Limb (tissue), 2 donors: ENCODE measurements at regions not wholly inside any gene's neighbourhood (a gene's known extent, or its start where the extent isn't known, plus 50 kb on each side); places are given as distances from the start of the nearest gene placed in this dataset.

Experiments
- DNase-seq, 2 donors: peaks; one replicate each; pipeline ENCODE4 v3.0.0-alpha.2; 2016; ENCODE audit errors: extremely low spot score in 2 of 2

DNA sequence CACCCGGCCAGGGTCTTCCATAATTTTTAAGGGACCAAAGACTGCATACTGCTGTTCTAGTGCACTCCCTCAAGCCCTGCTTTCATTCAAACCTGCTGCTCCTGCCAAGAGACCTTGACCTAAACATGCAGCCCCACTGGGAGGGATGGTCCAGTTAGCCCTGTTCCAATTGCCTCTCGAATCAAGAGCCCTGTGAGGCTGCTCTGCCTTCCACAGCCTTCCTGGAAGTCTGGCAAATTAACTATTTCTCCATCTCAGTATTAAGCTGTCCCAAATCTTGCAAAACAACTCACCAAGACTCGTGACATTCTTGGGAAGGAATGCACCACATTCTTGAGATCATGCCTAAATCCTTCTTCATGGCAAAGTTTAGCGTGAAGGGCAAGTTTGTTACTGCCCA is 231.3 kb downstream of the C1orf94 start:
- no peak for DNase-seq

DNA sequence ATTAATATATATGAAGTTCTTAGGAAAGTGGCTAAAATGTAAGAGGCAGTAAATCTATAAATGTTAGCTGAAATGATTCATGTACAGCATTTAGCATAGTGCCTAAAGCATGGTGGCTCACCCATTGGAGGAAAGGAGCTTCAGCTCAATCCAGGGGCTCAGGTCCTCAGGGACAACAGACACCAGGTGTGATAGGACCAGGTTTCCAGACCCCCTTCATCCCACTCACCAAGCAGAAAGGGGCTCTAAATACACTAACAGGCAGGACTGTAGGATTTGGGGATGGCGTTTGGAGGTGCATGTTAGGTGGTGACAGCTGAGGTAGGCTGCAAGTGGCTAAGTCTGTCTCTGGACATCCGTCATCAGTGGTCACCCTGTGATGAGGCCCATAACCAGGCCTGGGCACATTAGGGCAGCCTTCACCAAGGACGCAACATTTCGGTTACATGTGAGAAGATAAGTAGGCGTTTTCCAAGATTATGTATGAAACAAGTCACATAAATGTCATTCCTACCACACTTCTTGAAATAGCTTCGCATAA is 233.1 kb downstream of the C1orf94 start:
- no peak for DNase-seq

DNA sequence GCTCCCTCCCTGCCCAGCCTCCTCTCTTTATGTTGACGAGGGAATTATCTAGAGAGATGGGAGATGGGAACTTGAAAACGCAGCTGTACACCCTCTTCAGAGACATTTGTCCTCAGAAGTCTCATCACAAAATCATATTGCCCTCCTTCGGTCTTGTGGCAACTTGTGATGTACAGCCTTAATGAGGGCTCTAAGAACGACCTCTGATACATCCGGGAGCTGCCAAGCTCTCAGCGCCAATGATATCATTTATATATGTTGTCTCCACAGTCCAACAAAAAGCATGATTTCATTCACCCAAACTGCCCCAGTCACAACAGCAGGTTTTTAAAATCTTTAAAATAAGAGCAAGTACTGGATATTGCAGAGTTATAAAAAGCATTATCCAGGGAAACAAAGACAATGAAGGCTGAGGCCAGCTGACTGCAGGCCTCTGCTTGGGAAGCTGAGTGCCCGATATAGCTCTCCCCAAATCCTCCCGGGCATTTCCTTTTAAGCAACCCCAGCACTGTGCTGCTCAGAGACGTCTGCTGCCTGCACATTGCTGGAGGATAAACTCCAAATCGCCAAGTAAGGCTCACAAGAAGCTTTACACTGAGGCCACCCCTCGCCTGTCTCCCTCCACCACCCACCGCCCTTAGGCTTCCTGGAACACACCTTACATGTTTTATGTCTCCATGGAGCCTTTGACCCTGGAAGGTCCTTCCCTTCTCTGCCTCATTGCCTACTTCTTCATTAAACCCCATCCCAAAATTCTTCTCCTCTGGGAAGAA is 236.1 kb downstream of the C1orf94 start:
- no peak for DNase-seq

DNA sequence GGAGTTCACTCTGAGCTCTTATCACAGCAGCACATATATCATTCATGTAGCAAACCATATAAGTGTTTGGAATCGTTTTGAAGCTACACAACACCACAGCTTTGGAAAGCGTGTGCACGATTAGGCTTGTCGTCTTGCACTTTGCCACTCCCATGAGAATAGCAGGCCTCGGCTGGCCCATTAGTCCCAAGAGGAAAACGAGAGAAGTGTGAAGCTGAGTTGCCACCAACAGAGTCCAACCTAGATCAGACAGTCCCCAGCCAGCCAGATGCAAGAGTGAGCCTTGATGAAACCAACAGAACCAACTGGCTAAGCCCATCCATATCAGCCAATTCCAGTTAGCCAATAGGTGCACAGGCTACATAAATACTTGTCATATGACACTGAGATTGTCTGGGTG is 238.4 kb downstream of the C1orf94 start:
- DNase-seq: no peak

DNA sequence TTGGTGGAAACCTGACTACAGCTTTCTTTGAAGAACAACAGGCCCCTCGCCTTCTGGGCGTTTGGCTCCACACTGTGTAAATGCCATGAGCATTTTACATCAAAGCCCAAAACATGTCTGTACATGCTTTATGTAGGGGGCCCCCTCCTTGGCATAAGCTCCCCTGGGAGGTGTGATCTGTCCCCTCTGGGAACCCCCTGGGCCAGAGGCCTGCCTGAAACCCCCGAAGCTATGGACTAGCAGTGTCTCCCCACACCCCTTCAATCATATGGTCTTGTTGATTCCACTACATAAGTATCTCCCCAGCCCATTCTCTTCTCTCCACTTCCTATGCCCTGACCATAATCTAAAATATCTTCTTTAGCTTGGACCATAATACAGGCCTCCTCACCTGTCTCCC is 241.5 kb downstream of the C1orf94 start:
- no peak for DNase-seq

DNA sequence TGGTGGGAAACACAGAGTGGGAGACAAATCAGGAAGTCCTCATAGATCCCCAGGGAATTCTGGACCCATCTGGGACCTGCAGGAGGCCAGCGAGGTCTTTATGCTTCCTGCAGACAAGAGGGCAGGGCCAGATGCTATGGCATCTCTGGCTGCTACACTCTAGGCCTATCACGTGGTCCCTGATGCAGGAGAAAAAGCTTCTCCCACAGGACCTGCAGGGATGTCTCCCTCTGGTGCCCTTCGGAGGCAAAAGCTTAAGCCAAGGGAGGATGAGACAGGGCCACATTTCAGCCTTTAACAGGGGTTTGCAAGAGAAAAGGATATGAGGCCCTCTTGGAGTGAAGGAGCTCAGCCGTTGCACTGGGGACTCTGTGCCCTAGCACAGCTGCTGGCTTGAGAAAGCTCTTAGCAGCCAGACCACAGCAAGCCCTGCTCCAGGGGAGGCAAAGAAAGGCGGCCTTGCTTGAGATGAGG is 243.0 kb downstream of the C1orf94 start:
- DNase-seq: peak in 1 of 2 donors; percentile 33

DNA sequence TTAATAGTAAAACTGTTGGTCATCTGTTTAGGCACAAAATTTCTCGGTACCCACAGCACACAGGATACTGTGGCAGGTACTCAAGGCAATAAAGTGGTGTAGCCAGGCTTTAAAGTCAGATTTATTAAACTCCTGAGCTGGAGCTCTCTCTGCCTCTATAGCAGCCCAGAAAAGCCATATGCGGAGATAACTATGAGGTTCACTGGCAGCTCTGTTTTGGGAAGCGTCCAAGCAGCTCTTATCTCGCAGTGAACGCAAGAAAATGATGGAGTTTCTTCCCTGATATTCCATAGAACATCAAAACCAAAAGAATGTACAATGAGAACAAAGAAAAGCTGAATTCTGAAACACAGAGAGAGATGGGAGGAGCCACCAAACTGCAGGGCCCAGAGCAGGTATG is 248.3 kb downstream of the C1orf94 start:
- no peak for DNase-seq

DNA sequence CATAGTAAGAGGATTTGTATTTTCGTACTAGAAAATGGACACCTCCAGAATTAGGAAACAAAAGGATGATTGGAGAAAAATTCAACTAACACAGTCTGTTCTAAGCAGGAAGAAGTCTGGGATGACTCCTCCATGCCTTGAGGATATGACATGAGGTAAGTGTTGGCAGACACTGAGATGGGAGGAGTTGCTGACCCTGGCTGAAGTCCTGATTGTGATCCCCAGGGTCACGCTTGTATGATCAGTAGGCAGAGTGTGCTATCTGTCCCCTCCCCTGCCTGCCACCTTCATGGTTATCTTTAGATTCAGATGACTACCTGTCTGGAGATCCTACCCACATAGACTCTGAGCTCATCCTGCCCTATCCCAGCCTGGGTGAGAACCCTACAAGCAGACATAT is 249.1 kb downstream of the C1orf94 start:
- DNase-seq: no peak

DNA sequence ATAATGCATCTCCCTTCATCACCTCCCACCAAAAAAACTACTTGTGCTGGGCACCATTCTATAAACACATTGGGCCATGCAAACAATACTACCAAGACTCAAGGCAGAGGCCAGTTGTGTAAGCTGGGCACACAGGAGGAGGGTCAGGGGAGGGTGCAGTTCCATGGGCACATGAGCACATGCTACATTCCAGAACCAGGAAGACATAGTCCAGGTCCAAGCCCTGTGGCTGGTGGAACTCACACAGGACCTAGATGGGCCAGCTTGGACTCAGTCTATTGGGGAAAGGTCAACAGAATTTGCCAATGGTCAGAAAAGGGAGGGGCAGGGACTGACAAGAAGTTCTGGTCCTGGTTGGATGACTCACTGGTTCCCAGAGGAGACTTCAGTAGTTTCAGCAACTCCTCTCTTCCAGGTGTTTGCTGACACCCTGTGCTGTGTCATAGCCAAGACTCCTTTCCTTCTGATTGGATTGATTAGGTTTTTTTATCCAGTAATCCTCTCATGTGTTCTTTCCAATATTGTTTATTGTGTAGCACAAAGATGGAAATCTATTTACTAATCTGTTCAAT is 249.7 kb downstream of the C1orf94 start:
- DNase-seq: no peak

DNA sequence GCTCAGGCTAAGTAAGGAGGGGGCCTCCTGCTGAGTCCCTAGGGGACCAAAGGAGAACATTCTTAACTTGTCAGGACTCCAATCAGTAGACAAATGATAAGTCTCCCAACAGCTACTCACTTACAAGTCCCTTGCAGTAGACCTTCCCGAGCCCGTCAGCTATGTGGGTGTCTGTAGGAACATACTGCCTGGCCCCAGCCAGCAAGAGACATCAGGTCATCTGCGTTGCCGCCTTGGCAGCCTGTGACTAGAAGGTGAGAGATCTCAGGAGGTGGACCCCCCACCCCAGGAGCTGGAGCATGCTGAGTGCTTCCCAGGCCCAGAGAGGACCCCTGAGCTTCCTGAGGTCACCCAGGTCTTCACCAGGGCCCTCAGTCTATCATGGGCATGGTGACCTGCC is 250.5 kb downstream of the C1orf94 start:
- no peak for DNase-seq

DNA sequence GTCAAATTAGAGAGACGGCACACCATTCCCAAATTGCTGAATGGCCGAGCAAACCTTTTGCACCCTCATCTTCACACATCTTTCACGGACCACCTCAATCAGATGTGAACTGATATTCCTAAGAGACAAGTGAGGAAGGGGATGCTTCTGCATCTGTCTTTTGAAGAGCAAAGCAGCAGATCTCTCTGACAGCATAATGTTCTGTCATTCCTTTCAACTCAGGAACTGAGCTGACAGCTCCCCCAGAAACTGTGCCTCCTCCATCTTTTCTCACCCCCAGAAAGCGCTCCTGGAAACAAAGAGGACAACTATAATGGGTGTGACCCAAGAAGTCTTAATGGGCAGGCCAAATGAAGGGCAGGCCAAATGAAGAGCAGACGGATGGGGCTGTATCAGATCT is 256.4 kb downstream of the C1orf94 start:
- no peak for DNase-seq

DNA sequence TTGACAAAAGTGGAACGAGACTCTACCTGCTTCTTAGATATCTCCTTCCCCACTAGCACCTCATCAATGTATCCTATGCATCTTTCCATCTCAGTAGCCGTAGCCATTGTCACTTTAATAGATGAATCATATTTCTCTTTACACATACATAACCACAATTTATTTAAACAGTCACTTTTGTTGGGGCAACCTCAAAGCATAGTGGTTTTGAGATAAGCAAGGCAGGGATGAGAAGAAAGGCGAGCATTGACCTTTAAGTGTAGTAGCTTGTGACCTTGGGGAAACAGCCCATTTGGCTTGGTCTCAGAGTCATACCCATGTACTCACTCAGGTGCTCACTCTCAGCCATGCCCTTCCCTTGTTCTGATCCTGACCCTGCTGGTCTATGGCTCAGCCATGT is 260.1 kb downstream of the C1orf94 start:
- no peak for DNase-seq

DNA sequence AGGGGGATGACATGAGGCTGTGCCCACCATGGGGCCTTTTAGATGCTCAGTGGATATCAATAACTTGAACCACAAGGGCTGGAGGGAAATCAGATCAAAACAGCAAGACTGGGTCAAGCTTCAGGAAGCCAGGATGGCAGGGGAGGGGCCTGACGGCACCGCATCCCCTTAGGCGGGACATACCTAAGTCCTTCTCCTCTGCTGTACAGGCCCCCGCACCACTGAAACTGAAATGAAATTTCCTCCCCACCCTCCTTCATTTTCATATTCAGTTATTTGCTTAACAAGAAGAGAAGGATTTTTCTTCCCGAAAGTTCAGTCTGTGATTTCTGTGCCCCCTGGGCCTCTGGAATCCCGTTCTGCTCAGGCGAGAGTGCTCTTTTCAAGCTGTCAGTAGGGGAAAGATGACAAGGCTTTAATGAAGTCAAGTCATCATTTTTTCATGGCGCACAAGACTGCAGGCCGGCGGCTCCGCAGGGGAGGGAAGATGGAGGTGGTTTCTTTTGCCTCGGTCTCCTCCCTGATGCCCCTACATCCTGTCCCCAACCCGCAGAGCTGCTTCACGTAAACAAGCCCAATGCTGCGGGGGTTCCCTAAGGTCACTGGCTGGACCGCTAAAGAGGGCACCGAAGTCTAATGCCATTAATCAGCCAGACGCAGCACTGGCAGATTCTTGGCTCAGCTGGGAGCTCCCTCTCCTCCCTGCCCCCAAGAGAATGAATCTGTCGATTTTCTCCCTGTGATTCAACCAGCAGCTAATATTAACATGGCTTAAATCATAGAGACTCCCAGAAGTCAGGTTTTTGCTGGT is 264.8 kb downstream of the C1orf94 start:
- peak in 1 of 2 donors; percentile 31 for DNase-seq

DNA sequence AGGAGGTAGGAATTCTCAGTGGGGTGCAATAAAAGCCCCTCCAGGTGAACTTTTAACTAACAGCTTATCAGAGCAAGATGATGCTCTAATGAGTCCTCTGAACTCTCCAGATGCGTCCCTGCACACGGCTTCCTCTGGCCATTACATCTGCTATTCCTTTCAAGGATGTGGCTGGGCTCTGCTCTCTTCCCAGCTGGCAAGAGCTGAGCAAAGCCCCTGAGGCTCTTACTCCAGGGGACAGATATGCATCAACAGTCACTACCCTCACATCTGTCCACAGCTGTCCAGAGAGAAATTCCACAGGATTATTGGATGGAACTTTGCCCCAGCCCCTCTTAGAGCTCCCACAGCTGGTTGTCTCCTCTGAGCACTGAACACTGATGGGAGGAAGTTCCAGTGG is 267.8 kb downstream of the C1orf94 start:
- DNase-seq: no peak

DNA sequence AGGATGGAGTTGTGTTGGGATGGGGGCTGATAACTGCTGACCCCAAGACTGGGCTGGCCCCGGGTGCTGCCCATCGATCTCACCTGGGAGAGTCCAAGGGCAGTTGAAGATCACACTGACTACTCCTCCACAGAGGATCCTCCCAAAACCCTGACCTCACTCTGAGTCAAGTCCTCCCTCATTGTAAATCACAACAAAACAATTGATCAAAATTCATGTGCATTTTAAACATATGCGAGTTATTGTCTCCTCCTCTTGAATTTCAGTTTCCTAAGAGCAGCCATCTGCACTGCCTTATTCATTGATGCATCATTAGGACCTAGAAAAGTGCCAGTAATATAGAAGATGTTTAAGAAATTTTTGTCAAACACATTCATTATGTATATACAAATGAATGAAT is 273.6 kb downstream of the C1orf94 start:
- no peak for DNase-seq

DNA sequence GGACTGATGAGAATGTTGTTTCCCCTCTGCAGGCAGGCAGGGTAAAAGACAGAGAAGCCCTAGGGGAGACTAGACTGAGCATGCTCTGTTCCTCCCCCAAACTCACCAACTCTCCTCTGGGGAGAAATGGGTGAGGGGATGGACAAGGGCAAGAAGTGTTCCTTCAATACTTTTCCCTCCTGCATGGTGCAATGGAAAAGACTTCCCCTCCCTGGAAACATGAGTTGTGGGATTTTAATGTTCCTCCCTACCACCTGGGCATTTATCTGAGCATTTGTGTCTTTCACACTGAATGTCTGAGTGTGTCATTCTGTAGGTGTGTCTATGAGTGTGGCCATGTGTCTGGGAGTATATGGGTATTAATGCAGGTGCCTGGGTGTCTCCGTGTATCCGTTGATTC is 275.7 kb downstream of the C1orf94 start:
- DNase-seq: no peak

DNA sequence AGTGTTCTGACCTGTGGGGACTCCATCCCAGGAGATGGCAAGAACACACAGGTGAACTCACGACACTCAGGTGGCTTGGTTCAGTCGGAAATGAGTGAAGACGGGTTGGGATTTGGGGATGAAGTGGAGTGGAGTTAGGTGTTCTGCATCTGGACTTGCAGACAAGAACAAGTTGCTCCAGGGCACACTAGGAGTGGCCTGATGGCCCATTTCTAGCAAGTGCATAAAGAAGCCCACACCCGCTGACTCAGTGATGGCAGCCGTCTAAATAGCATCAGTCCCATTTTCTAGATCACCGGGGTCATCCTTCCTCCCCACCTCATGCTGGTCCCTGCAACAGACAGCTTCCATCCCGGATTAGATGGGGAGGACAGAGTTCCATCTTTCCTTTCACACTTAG is 278.4 kb downstream of the C1orf94 start:
- no peak for DNase-seq

DNA sequence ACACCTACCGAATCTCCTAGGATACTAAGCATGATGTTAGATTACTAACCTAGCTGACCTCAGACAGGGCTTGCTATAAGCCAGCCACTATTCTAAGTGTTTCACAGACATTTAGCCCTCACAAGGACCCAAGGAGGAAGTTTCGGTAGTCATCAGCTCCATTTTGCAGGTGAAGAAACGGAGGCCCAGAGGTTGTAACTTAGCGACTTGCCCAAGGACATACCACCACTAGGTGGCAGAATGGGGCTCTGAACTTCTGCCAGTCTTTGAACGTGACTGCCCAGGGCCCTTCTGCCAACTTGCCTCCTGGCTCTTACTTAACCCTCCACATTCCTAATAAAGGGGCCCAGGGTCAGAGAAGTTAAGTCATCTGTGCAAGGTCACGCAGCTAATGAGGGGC is 283.5 kb downstream of the C1orf94 start:
- DNase-seq: peak in 1 of 2 donors; percentile 36

DNA sequence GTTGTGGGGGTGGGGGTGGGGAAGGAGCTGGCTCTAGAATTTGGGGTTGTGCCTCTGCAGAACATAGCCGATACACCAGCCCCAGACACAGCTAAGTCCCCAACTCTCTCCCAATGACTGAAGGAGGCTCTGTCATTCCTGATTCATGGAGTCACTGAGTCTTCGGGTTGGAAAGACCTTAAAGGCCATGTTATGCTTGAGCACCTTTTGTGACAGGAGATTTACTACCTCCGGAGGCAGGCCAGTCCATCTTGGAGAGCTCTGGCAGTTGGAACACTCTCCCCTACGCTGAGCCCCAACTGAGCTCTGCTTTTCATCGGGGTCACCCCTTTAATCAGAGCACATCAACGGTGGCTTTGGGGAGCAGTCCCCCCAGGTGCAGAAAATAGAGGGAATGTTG is 284.4 kb upstream of the GJB5 start:
- DNase-seq: no peak

DNA sequence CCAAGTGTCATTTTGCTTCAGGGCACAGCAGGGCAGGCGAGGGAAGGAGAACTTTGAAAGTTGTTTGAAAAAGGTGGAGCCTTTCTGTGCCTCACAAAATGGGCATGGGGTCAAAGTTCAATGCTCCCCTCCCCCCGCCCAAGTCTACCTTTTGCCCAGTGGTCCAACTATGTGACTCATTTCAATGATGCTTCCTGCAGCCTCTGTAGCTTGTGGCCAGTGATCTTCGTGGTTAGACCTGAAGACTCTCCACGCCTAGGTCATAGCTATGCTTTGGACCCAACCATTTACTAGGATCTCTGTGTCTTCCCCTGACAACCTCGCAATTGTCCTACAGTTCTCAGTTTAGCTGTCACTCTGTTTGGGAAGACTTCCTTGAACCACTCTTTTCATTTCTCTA is 280.3 kb upstream of the GJB5 start:
- DNase-seq: no peak

DNA sequence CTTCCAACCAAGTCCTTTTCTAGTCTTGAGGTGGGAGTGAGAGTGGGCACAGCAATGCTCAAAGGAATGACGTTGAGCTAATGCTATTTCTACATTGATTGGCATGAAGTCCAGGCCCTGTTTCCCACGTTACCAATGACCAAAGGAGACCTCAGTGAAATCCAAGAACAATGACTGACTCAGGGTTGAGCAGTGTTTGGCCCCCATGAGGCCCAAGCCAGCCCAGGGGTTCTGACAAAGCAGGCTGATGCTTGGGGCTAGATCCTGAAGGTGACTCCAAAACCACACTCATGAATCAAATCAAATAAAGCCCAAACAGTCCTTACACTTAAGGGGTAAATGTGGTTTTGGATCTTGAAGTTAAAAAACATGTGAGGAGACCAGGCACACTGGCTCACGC is 278.5 kb upstream of the GJB5 start:
- DNase-seq: no peak

DNA sequence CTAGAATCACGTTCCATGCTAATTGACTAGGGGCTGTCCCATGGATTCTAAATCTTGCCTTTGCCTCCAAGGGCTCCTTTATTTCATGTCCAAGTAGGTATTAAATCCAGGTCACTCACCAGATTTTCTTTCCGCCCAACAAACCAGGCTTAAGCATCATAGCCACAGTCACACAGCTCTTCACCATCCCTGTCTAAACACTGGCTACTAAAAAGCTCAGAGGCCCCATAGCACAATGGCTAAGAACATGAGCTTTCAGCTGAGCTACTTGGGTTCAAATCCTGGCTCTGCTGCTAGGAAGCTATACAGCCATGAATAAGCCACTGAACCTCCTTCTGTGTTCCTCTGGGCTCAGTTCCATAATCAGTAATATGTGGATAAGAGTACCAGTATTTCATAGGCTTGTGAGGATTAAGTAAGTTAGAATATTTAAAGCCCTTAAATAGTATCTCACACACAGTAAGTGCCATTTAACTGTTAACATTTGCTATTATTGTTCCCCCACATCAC is 277.2 kb upstream of the GJB5 start:
- DNase-seq: no peak
